UCSD-AML1 (cell line): ENCODE measurements at regions not wholly inside any gene's neighbourhood (a gene's known extent, or its start where the extent isn't known, plus 50 kb on each side); places are given as distances from the start of the nearest gene placed in this dataset.

Experiments
- DNase-seq: peaks from one replicate; lab custom pipeline; 2025; ENCODE audit not compliant: unreplicated experiment; lab: John Stamatoyannopoulos, UW

- DNase-seq = no peak
Measured at GRCh38 chr3:18740631-18741583, 315.8 kb upstream of the SATB1 start.

GRCh38 chr3:18739099-18739433 is 313.9 kb upstream of the SATB1 start:
- no peak for DNase-seq

GRCh38 chr3:18738393-18739098 is 313.4 kb upstream of the SATB1 start:
- DNase-seq = no peak

- no peak for DNase-seq
Measured at GRCh38 chr3:18735005-18735404, 309.9 kb upstream of the SATB1 start.

GRCh38 chr3:18734309-18734708 is 309.2 kb upstream of the SATB1 start:
- DNase-seq = no peak

- no peak for DNase-seq
Measured at GRCh38 chr3:18732474-18732873, 307.3 kb upstream of the SATB1 start.

GRCh38 chr3:18730491-18730890 is 305.4 kb upstream of the SATB1 start:
- DNase-seq = no peak

GRCh38 chr3:18729671-18730070 is 304.5 kb upstream of the SATB1 start:
- DNase-seq = no peak

- DNase-seq = peak; percentile 11
Measured at GRCh38 chr3:18725668-18726407, 300.7 kb upstream of the SATB1 start.

GRCh38 chr3:18724456-18724855 is 299.3 kb upstream of the SATB1 start:
- DNase-seq = no peak

- DNase-seq = peak; percentile 11
Measured at GRCh38 chr3:18723206-18723810, 298.2 kb upstream of the SATB1 start.

- no peak for DNase-seq
Measured at GRCh38 chr3:18720543-18720942, 295.4 kb upstream of the SATB1 start.

- DNase-seq = no peak
Measured at GRCh38 chr3:18717598-18717997, 292.5 kb upstream of the SATB1 start.

- DNase-seq = no peak
Measured at GRCh38 chr3:18716821-18717220, 291.7 kb upstream of the SATB1 start.

GRCh38 chr3:18716101-18716500 is 291.0 kb upstream of the SATB1 start:
- no peak for DNase-seq

GRCh38 chr3:18715208-18715607 is 290.1 kb upstream of the SATB1 start:
- DNase-seq = no peak

- DNase-seq = no peak
Measured at GRCh38 chr3:18713577-18713951, 288.4 kb upstream of the SATB1 start.

- DNase-seq = no peak
Measured at GRCh38 chr3:18712713-18713576, 287.8 kb upstream of the SATB1 start.

GRCh38 chr3:18704326-18704725 is 279.2 kb upstream of the SATB1 start:
- no peak for DNase-seq

GRCh38 chr3:18703798-18704197 is 278.7 kb upstream of the SATB1 start:
- DNase-seq = no peak
